ENCODE measurements at regions not wholly inside any gene's neighbourhood (a gene's known extent, or its start where the extent isn't known, plus 50 kb on each side); places are given as distances from the start of the nearest gene placed in this dataset.

DNA sequence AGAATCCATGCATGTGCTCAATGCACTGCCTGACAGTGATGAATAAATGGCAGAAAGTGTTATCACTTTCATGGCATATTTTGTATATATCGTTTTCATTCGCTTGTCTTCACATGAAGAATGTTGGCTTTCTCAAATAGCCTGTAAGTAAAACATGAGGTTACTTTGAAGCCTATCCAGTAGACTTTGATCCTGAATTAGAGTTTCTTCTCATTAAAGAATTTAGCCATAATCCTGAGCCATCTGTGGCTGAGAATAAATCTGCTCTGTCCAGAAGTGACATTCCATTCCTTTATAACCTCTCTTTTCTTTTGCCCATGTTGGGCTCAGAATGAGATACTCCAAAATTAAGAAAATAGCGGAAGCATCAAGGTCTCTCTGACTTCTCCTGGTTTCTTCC, 1071.7 kb upstream of the TENM4 start:
- DNase-seq (ENCODE audit: low read depth, low spot score) (no peak), FAIRE-seq (no peak)
- BruUV-seq (replicated peaks) = no TSS peak
- Histone ChIP-seq H3K36me3 (ENCODE audit: control insufficient read depth in 2 of 2, extremely low read depth in 1 of 2, insufficient read depth in 2 of 2, low read length in 2 of 2) (no peaks in the 10 kb centered on the region), H3K9me3 (replicated peaks; ENCODE audit: control insufficient read depth, insufficient read depth, low read length) (no peaks in the 10 kb centered on the region), H2AFZ (ENCODE audit: low read depth, low read length) (no peak overlapping the region), H3K4me2 (ENCODE audit: insufficient read depth, low read length) (no peak overlapping the region), H3K27ac (ENCODE audit: insufficient read depth, low read depth, low read length) (no peak overlapping the region), H3K9ac (replicated peaks; ENCODE audit: extremely low read depth, insufficient read depth, low read length) (no peak overlapping the region), H3K4me3 (replicated peaks in 1 of 3; ENCODE audit: insufficient read depth in 1 of 3, low read depth in 1 of 3, low read length in 3 of 3) (no peak overlapping the region), H3K27me3 (ENCODE audit: control insufficient read depth in 2 of 2, insufficient read depth in 2 of 2, low read length in 2 of 2) (no peaks in the 10 kb centered on the region), H3K9me1 (replicated peaks; ENCODE audit: control insufficient read depth, extremely low read depth, insufficient read depth, low read length) (no peaks in the 10 kb centered on the region), H3K4me1 (ENCODE audit: control insufficient read depth, extremely low read depth, insufficient read depth, low read length) (no peaks in the 10 kb centered on the region), H4K20me1 (replicated peaks; ENCODE audit: control insufficient read depth, extremely low read depth, insufficient read depth, low read length) (no peaks in the 10 kb centered on the region), H3K79me2 (ENCODE audit: control insufficient read depth, insufficient read depth, low read length) (no peaks in the 10 kb centered on the region)
- intact Hi-C loops (cut with micrococcal nuclease) (no loop called here), dilution Hi-C loops (cut with MboI; ENCODE audit: extremely low pct_ligation_motif_present, low sequenced_read_pairs) (no loop called here)
- TF ChIP-seq CTCF (IDR thresholded peaks at IDR 0.05; ENCODE audit: extremely low read depth in 1 of 2, insufficient read depth in 1 of 2, low read depth in 1 of 2, low read length in 2 of 2) = no peak
- no peak for TF ChIP-seq POLR2A (IDR thresholded peaks at IDR 0.05; ENCODE audit: low read depth, low read length)
- no peak for TF ChIP-seq MYC (IDR thresholded peaks at IDR 0.05; ENCODE audit: low read depth, low read length)
- TF ChIP-seq GATA2 (IDR thresholded peaks at IDR 0.05; ENCODE audit: insufficient read depth, insufficient read length, low read depth, low read length) = no peak
- no peak for TF ChIP-seq FOS (IDR thresholded peaks at IDR 0.05; ENCODE audit: borderline replicate concordance, insufficient read depth, low read length)
- no peak for TF ChIP-seq POLR2AphosphoS5 (IDR thresholded peaks at IDR 0.05; ENCODE audit: insufficient read depth, low read depth, low read length)
- no peak for TF ChIP-seq EZH2 (IDR thresholded peaks at IDR 0.05; ENCODE audit: borderline replicate concordance, low read depth, low read length, severe bottlenecking)
- CTCF ChIA-PET = no interaction called here
- POLR2A ChIA-PET = no interaction called here

DNA sequence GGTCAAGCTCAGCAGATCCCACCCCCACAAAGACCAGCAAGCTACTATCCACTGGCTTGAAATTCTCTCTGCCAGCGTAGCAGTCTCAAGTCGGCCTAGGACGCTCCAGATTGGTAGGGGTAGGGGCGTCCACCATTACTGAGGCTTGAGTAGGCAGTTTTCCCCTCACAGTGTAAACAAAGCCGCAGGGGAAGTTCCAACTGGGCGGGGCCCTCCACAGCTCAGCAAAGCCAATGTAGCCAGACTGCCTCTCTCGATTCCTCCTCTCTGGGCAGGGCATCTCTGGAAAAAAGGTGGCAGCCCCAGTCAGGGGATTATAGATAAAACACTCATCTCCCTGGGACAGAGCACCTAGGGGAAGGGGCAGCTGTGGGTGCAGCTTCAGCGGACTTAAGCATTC, 1064.9 kb upstream of the TENM4 start:
- no TSS peak for BruUV-seq (replicated peaks)

More for the DNA sequence above, 1064.9 kb upstream of the TENM4 start:
- Histone ChIP-seq H3K27me3 (ENCODE audit: control insufficient read depth in 2 of 2, insufficient read depth in 2 of 2, low read length in 2 of 2) (no peaks in the 10 kb centered on the region), H3K4me2 (ENCODE audit: insufficient read depth, low read length) (no peak overlapping the region), H3K4me1 (ENCODE audit: control insufficient read depth, extremely low read depth, insufficient read depth, low read length) (no peaks in the 10 kb centered on the region), H3K79me2 (ENCODE audit: control insufficient read depth, insufficient read depth, low read length) (no peaks in the 10 kb centered on the region), H3K9ac (replicated peaks; ENCODE audit: extremely low read depth, insufficient read depth, low read length) (no peak overlapping the region), H3K4me3 (replicated peaks in 1 of 3; ENCODE audit: insufficient read depth in 1 of 3, low read depth in 1 of 3, low read length in 3 of 3) (no peak overlapping the region), H2AFZ (ENCODE audit: low read depth, low read length) (no peak overlapping the region), H4K20me1 (replicated peaks; ENCODE audit: control insufficient read depth, extremely low read depth, insufficient read depth, low read length) (no peaks in the 10 kb centered on the region), H3K27ac (ENCODE audit: insufficient read depth, low read depth, low read length) (no peak overlapping the region), H3K9me3 (replicated peaks; ENCODE audit: control insufficient read depth, insufficient read depth, low read length) (no peaks in the 10 kb centered on the region), H3K36me3 (ENCODE audit: control insufficient read depth in 2 of 2, extremely low read depth in 1 of 2, insufficient read depth in 2 of 2, low read length in 2 of 2) (no peaks in the 10 kb centered on the region), H3K9me1 (replicated peaks; ENCODE audit: control insufficient read depth, extremely low read depth, insufficient read depth, low read length) (no peaks in the 10 kb centered on the region)
- ChIA-PET CTCF (no interaction called here), POLR2A (no interaction called here)
- no peak for FAIRE-seq
- DNase-seq (ENCODE audit: low read depth, low spot score) = no peak
- intact Hi-C loops (cut with micrococcal nuclease) = no loop called here
- TF ChIP-seq MYC (IDR thresholded peaks at IDR 0.05; ENCODE audit: low read depth, low read length) (no peak), GATA2 (IDR thresholded peaks at IDR 0.05; ENCODE audit: insufficient read depth, insufficient read length, low read depth, low read length) (no peak), POLR2AphosphoS5 (IDR thresholded peaks at IDR 0.05; ENCODE audit: insufficient read depth, low read depth, low read length) (no peak), POLR2A (IDR thresholded peaks at IDR 0.05; ENCODE audit: low read depth, low read length) (no peak), FOS (IDR thresholded peaks at IDR 0.05; ENCODE audit: borderline replicate concordance, insufficient read depth, low read length) (no peak), MAX (IDR thresholded peaks at IDR 0.05; ENCODE audit: insufficient read depth, insufficient read length) (no peak), EZH2 (IDR thresholded peaks at IDR 0.05; ENCODE audit: borderline replicate concordance, low read depth, low read length, severe bottlenecking) (no peak)
- dilution Hi-C loops (cut with MboI; ENCODE audit: extremely low pct_ligation_motif_present, low sequenced_read_pairs) = no loop called here
